GM13976 (cell line): ENCODE measurements at regions not wholly inside any gene's neighbourhood (a gene's known extent, or its start where the extent isn't known, plus 50 kb on each side); places are given as distances from the start of the nearest gene placed in this dataset.

ENCODE experiments used
- DNase-seq: peaks from one replicate; pipeline ENCODE4 v3.0.0; 2012; ENCODE audit warnings: low spot score
- CTCF ChIP-seq: IDR thresholded peaks from 2 replicates; pipeline ENCODE4 v1.5.1; 2012; ENCODE audit warnings: borderline replicate concordance, mild to moderate bottlenecking; ENCODE audit not compliant: insufficient read depth; ENCODE audit errors: extremely low read depth, missing control alignments, control extremely low read depth
- in situ Hi-C: fragments of 300-500 bp; cut with MboI; formaldehyde crosslinking; loops from one replicate; pipeline ENCODE4 v1.12.0; 2022; ENCODE audit warnings: low sequenced_read_pairs, mixed read lengths, inconsistent platforms; ENCODE audit not compliant: unreplicated experiment

- TF ChIP-seq CTCF: no peak
- in situ Hi-C loops: loop anchor here (25.0 kb wide), 1 partner anchor 519 kb away; no protein-coding TSS in a partner anchor
- no peak for DNase-seq
Measured at GRCh38 chr4:112093636-112094202, 51.5 kb upstream of the FAM241A start.

DNA sequence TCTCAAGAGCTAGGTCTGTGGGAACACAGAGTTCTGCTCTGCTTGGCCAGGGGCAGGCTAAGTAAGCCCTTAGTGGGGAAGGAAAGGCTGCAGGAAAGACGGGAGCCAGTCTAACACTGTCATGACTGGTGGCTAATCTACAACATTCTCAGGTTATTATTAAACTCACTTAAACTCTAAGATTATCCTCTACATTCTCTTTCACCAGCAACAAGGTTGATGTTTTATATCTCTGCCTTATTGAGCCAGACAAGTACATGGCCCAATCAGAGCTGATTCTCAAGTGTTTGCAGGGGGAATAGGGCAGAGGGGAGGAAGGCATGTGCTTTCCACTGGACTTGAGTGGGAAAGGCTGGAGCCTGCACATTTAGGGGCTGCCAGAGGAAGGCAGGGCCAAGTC lies 50.9 kb upstream of the FAM241A start:
- no peak for TF ChIP-seq CTCF
- in situ Hi-C loops: loop anchor here (25.0 kb wide), 1 partner anchor 518 kb away; no protein-coding TSS in a partner anchor
- no peak for DNase-seq
